NCI-H446 treated with DMSO at 0.1 percent for 48 hours (cell line): ENCODE measurements at regions not wholly inside any gene's neighbourhood (a gene's known extent, or its start where the extent isn't known, plus 50 kb on each side); places are given as distances from the start of the nearest gene placed in this dataset.

Experiments used
- DNase-seq: peaks from one replicate; lab custom pipeline; 2025; lab: John Stamatoyannopoulos, UW

GRCh38 chrX:46301903-46302302, 243.3 kb downstream of the ZNF674 start:
- no peak for DNase-seq

GRCh38 chrX:46298821-46299220, 246.4 kb downstream of the ZNF674 start:
- DNase-seq = no peak

GRCh38 chrX:46295963-46296362, 249.3 kb downstream of the ZNF674 start:
- DNase-seq = no peak

GRCh38 chrX:46294234-46294633, 251.0 kb downstream of the ZNF674 start:
- no peak for DNase-seq

- DNase-seq = no peak
Observed at GRCh38 chrX:46279925-46280313, 265.3 kb downstream of the ZNF674 start.

GRCh38 chrX:46279214-46279924, 265.9 kb downstream of the ZNF674 start:
- DNase-seq = no peak

GRCh38 chrX:46278572-46278971, 266.6 kb downstream of the ZNF674 start:
- DNase-seq = no peak

GRCh38 chrX:46268412-46268811, 276.8 kb downstream of the ZNF674 start:
- DNase-seq = no peak

GRCh38 chrX:46263494-46263893, 281.7 kb downstream of the ZNF674 start:
- no peak for DNase-seq

- DNase-seq = no peak
Observed at GRCh38 chrX:46262304-46262703, 282.9 kb downstream of the ZNF674 start.

GRCh38 chrX:46260499-46260898, 284.7 kb downstream of the ZNF674 start:
- DNase-seq = no peak

GRCh38 chrX:46258356-46258755, 286.9 kb downstream of the ZNF674 start:
- no peak for DNase-seq

- no peak for DNase-seq
Observed at GRCh38 chrX:46257451-46257879, 287.8 kb downstream of the ZNF674 start.

GRCh38 chrX:46256875-46257274, 288.3 kb downstream of the ZNF674 start:
- DNase-seq = no peak

- no peak for DNase-seq
Observed at GRCh38 chrX:46255046-46255445, 290.2 kb downstream of the ZNF674 start.

GRCh38 chrX:46254641-46255040, 290.6 kb downstream of the ZNF674 start:
- DNase-seq = no peak

- DNase-seq = no peak
Observed at GRCh38 chrX:46251755-46252154, 293.5 kb downstream of the ZNF674 start.

- no peak for DNase-seq
Observed at GRCh38 chrX:46250151-46250550, 295.1 kb downstream of the ZNF674 start.

GRCh38 chrX:46247456-46247855, 297.8 kb downstream of the ZNF674 start:
- no peak for DNase-seq

- no peak for DNase-seq
Observed at GRCh38 chrX:46244451-46244850, 300.8 kb downstream of the ZNF674 start.

GRCh38 chrX:46236411-46236810, 308.8 kb downstream of the ZNF674 start:
- no peak for DNase-seq

- DNase-seq = no peak
Observed at GRCh38 chrX:46235778-46236177, 309.4 kb downstream of the ZNF674 start.

- DNase-seq = no peak
Observed at GRCh38 chrX:46234775-46235174, 310.4 kb downstream of the ZNF674 start.

GRCh38 chrX:46228389-46228788, 316.8 kb downstream of the ZNF674 start:
- DNase-seq = no peak
